ENCODE measurements at regions not wholly inside any gene's neighbourhood (a gene's known extent, or its start where the extent isn't known, plus 50 kb on each side); places are given as distances from the start of the nearest gene placed in this dataset.

DNA sequence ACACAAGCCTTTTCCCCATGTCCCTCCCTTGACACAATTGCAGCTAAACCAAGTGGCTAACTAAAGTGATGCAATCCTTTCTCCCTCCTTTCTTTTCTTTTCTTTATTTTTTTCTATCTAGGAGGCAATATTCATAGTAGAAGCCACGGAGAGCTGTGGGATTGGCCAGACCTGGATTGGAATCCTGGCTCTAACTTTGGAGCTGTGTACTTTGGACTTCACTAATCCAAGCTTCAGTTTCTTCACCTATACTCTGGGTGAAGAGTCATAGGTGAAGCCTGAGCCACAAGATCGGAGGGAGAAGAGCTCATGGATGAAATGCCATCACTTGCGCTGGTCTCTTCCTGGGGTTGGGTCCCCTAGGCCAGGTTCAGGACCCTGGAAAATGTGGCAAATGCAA, 177.2 kb downstream of the IRX5 start:
- Histone ChIP-seq H3K9me1 (ENCODE audit: insufficient read depth, low read length) (no peaks in the 10 kb centered on the region), H3K36me3 (ENCODE audit: control insufficient read depth, insufficient read depth, low read length) (no peaks in the 10 kb centered on the region), H3K9me3 (ENCODE audit: control insufficient read depth, insufficient read depth, low read length) (peaks cover 10% of the 10 kb centered on the region; the same call in 1 of the 2 replicates), H4K91ac (ENCODE audit: insufficient read depth, low read depth, low read length) (no peak overlapping the region), H2AK9ac (replicated peaks; ENCODE audit: low read depth, low read length, poor library complexity) (no peak overlapping the region), H3K27ac (ENCODE audit: insufficient read depth, low read length) (no peak overlapping the region), H2BK15ac (ENCODE audit: low read depth, low read length) (no peak overlapping the region), H2AK5ac (ENCODE audit: low read depth, low read length) (no peak overlapping the region), H2BK20ac (ENCODE audit: low read depth, low read length) (no peak overlapping the region), H3K79me1 (ENCODE audit: low read depth in 1 of 2, low read length in 2 of 2) (no peaks in the 10 kb centered on the region), H3K4me2 (ENCODE audit: low read depth, low read length) (no peak overlapping the region), H3K9ac (ENCODE audit: low read depth, low read length) (no peak overlapping the region), H3K4me3 (ENCODE audit: insufficient read depth, low read depth, low read length) (no peak overlapping the region), H3K18ac (ENCODE audit: low read depth, low read length) (no peak overlapping the region), H3K4ac (ENCODE audit: low read depth, low read length) (no peak overlapping the region), H2AFZ (replicated peaks; ENCODE audit: low read length, poor library complexity) (no peak overlapping the region), H4K5ac (ENCODE audit: low read depth, low read length) (no peak overlapping the region), H3K56ac (ENCODE audit: extremely low read depth, insufficient read depth, low read length) (no peak overlapping the region), H4K20me1 (ENCODE audit: insufficient read depth, low read length) (no peaks in the 10 kb centered on the region), H4K8ac (ENCODE audit: low read depth in 2 of 2, low read length in 2 of 2) (no peak overlapping the region), H2BK120ac (ENCODE audit: low read depth, low read length) (no peak overlapping the region), H3K23ac (ENCODE audit: low read depth, low read length) (no peak overlapping the region), H2BK5ac (ENCODE audit: low read depth, low read length, poor library complexity, severe bottlenecking) (no peak overlapping the region), H3K27me3 (ENCODE audit: control insufficient read depth, insufficient read depth, low read length) (no peaks in the 10 kb centered on the region), H3K4me1 (ENCODE audit: control insufficient read depth, insufficient read depth, low read length) (no peaks in the 10 kb centered on the region), H3K14ac (replicated peaks; ENCODE audit: low read depth, low read length) (no peak overlapping the region)
- POLR2A ChIA-PET (ENCODE audit: unreplicated experiment): no interaction called here
- CTCF ChIA-PET: no interaction called here
- DNase-seq: no peak
- in situ Hi-C loops (cut with MboI; ENCODE audit: low sequenced_read_pairs): no loop called here
- no CpG with 5 or more reads among the region's 3 CpGs for WGBS, 2 experiments (ENCODE audit: extremely low coverage in 2 of 2, insufficient read length in 1 of 2)
- intact Hi-C loops (cut with micrococcal nuclease): no loop called here
- BruUV-seq (replicated peaks): no TSS peak
- TF ChIP-seq, protein P1, sequence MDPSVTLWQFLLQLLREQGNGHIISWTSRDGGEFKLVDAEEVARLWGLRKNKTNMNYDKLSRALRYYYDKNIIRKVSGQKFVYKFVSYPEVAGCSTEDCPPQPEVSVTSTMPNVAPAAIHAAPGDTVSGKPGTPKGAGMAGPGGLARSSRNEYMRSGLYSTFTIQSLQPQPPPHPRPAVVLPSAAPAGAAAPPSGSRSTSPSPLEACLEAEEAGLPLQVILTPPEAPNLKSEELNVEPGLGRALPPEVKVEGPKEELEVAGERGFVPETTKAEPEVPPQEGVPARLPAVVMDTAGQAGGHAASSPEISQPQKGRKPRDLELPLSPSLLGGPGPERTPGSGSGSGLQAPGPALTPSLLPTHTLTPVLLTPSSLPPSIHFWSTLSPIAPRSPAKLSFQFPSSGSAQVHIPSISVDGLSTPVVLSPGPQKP (IDR thresholded peaks at IDR 0.05; ENCODE audit: borderline replicate concordance, low read depth, low read length): no peak
- TF ChIP-seq FOS (IDR thresholded peaks at IDR 0.05; ENCODE audit: low read depth, low read length): no peak
- TF ChIP-seq NFE2L2 (IDR thresholded peaks at IDR 0.05; ENCODE audit: low read depth, low read length): no peak
- TF ChIP-seq POLR2A (IDR thresholded peaks at IDR 0.05; ENCODE audit: low read depth, low read length): no peak
- no peak for TF ChIP-seq RCOR1 (IDR thresholded peaks at IDR 0.05; ENCODE audit: insufficient replicate concordance, low read length)
- no peak for TF ChIP-seq SMC3 (IDR thresholded peaks at IDR 0.05; ENCODE audit: low read depth, low read length)
- TF ChIP-seq MAZ (IDR thresholded peaks at IDR 0.05; ENCODE audit: borderline replicate concordance, low read depth, low read length): no peak
- TF ChIP-seq RFX5 (IDR thresholded peaks at IDR 0.05; ENCODE audit: low read depth, low read length): no peak
- no peak for TF ChIP-seq RAD21 (IDR thresholded peaks at IDR 0.05; ENCODE audit: low read length)
- no peak for TF ChIP-seq BHLHE40 (IDR thresholded peaks at IDR 0.05; ENCODE audit: low read depth, low read length)
- TF ChIP-seq CHD1 (IDR thresholded peaks at IDR 0.05; ENCODE audit: low read depth, low read length): no peak
- TF ChIP-seq, protein P2, sequence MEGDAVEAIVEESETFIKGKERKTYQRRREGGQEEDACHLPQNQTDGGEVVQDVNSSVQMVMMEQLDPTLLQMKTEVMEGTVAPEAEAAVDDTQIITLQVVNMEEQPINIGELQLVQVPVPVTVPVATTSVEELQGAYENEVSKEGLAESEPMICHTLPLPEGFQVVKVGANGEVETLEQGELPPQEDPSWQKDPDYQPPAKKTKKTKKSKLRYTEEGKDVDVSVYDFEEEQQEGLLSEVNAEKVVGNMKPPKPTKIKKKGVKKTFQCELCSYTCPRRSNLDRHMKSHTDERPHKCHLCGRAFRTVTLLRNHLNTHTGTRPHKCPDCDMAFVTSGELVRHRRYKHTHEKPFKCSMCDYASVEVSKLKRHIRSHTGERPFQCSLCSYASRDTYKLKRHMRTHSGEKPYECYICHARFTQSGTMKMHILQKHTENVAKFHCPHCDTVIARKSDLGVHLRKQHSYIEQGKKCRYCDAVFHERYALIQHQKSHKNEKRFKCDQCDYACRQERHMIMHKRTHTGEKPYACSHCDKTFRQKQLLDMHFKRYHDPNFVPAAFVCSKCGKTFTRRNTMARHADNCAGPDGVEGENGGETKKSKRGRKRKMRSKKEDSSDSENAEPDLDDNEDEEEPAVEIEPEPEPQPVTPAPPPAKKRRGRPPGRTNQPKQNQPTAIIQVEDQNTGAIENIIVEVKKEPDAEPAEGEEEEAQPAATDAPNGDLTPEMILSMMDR (conservative IDR thresholded peaks at IDR 0.05; ENCODE audit: low read depth, low read length): no peak
- no peak for TF ChIP-seq CEBPB (IDR thresholded peaks at IDR 0.05; ENCODE audit: low read depth, low read length)
- TF ChIP-seq, protein P3, sequence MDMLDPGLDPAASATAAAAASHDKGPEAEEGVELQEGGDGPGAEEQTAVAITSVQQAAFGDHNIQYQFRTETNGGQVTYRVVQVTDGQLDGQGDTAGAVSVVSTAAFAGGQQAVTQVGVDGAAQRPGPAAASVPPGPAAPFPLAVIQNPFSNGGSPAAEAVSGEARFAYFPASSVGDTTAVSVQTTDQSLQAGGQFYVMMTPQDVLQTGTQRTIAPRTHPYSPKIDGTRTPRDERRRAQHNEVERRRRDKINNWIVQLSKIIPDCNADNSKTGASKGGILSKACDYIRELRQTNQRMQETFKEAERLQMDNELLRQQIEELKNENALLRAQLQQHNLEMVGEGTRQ (IDR thresholded peaks at IDR 0.05; ENCODE audit: low read depth, low read length): no peak
- no peak for TF ChIP-seq MAFK (IDR thresholded peaks at IDR 0.05; ENCODE audit: low read depth, low read length)
- ATAC-seq (ENCODE audit: low read depth): no peak
- dilution Hi-C loops (cut with HindIII; ENCODE audit: low sequenced_read_pairs, unreplicated experiment): no loop called here

Data from IMR-90 (cell line).